Activated naive CD4-positive, alpha-beta T cell treated with anti-CD3 and anti-CD28 coated beads, Interleukin-2, amount 50 U/mL, for 16 hours (primary cell): ENCODE measurements at regions not wholly inside any gene's neighbourhood (a gene's known extent, or its start where the extent isn't known, plus 50 kb on each side); places are given as distances from the start of the nearest gene placed in this dataset.

Experiments used
- DNase-seq: peaks from one replicate; pipeline ENCODE4 v3.0.0-alpha.2; 2020

DNA sequence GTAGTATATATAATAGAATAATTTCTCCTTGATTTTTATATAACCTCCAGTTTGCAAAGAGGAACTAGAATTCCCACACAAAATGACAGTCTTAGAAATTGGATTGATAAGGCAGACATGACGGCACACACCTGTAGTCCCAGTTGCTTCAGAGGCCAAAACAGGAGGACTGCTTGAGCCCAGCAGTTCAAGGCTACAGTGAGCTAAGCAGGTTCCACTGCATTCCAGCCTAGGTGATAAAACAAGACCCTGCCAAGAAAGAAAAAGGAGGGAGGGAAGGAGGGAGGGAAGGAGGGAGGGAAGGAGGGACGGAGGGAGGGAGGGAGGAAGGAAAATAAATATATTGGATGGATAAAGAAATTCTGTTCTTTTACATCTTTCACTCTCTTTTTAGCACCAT lies 77.6 kb upstream of the SASH1 start:
- DNase-seq, result no peak

DNA sequence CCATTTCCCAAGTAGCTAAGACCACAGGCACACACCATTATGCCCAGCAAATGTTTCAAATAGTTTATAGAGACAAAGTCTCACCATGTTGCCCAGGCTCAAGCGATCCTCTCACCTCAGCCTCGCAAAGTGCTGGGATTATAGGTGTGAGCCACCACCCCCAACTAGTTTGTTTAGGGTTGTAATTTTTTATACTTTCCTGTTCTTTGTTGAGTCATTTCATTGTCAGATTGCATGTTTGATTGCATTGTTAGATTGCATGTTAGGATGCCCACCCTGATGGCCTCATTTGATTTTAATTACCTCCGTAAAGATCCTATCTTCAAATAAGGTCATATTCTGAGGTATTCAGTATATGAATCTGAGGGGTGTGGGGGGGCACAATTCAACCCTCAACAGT lies 73.3 kb upstream of the SASH1 start:
- DNase-seq, result no peak

DNA sequence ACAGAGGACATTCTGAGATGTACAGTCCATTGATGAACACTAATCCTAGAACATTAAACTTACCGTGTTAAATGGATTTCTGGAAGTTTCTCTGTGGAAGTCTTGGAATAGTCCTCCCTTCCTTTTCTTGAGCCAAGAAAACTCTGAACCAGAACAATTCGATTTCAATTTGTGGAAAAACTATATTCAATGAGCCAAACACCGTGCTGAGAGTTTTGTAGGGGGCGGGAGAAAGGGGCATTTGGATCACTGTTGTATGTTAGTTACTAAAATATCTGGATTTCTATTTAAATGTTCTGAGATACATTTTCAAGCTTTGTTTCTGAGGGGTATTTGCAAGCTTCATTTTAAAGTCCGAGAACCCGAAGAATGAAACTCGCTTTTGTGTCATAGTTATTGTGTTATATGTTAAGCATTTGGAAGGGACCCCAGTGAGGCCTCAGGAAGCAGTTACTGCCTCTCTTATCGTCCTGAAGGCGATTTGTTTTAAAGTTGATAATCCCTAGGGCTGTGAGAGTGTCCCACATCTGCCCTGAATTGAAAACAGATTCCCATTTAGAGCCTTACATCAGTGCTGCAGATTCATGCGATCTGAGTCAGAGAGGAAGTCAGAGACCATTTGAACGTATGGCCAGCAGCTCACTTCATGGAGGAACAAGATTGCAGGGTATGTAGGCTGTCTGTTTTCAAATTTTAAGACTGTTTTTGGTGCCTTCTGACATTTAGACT lies 70.8 kb upstream of the SASH1 start:
- DNase-seq, result no peak

DNA sequence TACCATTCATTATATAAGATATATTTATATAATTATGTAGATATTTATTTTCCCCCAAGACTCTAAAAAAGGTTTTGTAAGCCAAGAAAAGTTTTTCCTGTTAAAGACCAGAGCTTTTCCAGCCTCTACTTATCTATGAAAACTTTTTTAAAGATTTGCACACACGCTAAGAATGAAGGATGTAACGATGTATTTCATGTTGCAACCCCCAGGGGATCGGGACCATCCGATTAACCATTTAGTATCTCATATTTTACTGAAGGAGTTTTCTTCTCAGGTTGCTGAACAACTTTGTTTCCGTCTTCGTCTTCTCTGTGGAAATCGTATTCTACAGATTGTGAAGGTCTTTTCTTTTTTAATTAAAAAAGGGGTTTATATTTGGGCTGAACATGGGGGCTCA lies 70.0 kb upstream of the SASH1 start:
- no peak for DNase-seq

DNA sequence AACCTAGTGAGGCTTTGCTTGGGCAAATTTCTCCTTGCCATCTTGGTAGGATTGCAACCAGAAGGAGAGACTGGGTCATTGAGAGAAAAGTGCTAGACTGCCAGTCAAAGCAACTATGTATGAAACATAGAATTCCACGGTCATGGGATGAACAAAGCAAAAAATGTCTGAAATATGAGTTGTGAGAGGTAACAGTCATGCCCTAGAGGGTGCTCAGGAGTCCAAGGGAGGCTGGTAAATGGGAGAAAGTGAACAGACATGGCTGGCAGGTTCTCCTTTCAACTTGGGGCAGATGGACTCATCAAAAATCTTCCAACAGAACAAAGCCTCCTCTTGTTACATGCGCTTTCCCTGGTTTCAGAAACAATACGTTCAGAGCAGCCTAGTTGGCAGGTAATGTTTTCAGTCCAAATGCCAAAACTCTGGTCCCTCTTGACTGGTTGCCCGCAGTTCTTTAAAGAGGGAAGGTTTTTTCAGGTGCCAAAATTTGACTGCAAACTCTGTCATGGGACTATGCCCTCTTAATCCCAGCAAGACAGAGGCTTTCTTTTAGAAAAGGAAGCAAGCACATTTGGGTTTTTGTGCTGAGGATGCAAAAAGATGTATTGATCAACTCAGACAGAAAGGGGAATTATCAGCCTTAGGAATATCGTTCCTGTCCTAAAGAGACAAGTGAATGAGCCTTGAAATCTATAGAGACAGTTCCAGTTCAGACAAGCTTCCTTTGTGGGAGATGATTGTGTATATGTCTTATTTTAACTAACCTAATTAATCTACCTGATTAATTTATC lies 68.5 kb upstream of the SASH1 start:
- DNase-seq, result no peak

DNA sequence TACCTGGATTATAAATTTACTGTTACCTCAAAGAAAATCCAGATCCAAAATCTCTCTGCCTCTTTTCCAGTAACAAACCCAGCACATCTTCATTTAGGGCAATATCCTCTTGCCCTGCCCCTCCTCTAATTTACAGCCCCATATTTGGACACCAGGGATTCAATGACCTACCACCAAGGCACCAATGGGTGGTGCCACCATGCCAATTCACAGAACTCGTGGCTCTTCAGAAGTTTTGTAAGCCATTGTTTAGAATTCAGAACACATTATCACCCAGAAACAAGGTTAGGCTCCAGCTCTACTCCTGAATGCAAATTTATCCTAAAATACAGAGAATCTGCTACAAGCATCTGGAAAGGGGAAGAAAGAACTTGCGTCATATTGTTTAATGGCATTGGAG lies 67.8 kb upstream of the SASH1 start:
- no peak for DNase-seq

DNA sequence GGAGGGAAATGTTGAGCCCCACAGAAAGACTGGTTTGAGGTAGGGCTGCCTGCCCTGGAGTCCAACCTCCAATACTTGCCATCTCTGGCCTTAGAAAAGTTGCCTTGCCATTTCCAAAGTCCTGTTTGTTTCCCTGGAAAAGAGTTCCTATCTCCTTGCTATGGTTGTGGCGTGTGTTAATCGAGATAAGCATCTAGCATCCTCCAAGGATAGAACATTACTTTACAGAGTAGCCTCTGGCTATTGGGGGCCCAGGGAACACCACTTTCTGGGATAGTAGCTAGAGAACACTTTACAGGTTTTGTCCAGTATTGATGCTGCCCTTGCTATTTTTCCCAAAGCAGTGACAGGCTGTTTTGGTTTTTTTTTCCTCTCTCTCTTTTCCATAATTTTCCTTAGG lies 57.4 kb upstream of the SASH1 start:
- DNase-seq, result no peak

DNA sequence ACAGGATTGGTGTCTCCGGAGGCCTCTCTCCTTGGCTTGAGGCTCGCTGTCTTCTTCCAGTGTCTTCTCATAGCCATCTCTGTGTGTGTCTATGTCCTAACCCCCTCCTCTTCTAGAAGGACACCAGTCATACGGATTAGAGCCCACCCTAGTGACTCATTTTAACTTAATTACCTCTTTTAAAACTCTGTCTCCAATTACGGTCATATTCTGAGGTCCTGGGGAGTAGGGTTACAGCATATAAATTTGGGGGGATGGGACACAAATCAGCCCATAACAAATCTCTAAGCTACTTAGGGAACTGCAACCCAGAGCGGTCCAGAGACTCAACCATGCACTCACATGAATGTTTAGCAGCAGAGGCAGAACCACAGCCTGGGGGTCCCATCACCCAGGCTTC lies 56.1 kb upstream of the SASH1 start:
- no peak for DNase-seq

DNA sequence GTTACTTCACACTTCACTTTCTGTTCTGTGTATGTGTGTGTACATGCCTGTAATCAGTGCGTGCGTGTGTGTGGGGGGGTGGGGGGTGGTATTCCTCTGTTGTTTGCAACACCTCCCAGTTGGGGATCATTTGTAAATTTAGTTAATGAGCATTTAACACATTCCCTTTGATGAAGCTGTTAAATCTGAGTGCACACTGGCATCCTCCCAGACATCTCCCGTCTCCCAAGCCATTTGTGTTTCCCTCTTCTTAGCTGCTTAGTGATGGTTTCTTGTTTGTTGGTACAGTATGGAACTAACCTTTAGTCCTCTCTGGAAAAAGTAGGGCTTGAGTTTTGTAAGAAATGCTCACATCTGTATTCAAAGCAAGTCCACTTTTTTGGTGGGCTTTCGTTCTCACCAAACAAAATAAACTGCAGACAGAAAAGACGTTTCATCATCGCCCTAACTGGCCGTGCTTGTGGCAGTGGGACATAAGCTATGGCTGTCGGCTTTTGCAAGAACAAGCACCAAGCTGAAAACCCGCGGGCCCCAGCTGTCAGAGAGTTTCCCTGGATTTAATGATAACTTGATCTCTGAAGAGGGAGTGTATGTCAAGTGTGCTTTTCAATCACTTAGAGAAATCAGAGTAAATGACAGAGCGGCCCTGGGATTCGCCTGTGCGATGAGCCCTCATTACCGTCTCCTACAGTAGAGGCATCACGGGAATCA lies 54.9 kb upstream of the SASH1 start:
- DNase-seq, result no peak

DNA sequence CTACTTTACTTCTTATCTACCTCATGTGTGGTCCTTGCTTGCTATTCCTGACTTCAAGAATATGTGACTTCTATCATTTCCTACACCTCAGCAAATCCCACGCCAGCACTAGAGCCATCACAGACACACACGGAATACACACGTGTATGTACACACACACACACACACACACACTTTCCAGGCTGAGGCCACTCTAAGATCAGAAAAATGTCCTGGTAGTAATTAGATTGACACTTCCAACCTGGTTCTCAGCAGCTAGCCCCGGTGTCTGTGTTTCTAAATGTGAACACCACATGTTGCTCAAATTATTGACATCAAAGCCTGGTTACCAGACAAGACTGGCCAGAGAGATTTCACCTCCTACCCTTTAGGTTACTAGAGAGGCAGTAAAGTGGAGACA lies 54.1 kb upstream of the SASH1 start:
- DNase-seq, result no peak

DNA sequence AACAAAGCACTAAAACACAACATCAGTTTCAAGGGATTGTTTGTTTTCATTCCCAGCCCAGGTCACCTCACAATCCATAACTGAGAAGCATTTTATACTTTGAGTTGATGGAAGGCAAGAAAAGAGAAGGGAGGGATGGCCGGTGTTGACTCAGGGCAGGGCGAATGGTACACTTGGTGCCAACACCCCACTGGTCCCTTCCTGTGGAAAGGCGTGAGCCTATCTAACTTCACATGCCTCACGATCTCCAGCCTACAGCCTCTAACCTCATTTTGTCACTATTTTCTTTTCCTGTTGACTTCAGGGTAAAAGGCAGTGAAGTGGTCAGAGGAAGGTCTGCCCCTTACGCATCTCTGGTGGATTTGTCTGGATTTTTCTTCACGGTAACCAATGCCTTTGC lies 53.5 kb upstream of the SASH1 start:
- no peak for DNase-seq

DNA sequence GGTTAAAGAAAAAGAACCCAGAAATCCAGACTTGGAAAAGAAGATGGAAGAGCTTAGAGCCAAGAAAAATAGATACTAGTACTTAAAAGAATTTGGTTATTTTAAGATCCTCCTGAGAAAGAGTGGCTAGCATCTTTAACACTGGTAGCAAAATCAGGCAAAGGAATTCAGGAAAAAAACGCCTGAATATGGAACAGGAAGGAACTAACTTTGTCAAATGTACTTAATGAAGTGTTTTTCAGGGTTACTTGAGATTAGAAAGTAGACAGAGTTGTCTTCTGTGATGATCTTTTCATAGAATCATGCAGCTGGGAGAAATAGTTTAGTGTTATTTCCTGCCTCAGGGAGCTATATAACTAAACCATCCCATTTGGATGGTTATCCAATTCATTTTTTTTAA lies 50.8 kb upstream of the SASH1 start:
- no peak for DNase-seq
